GM12878 (cell line): ENCODE measurements at regions not wholly inside any gene's neighbourhood (a gene's known extent, or its start where the extent isn't known, plus 50 kb on each side); places are given as distances from the start of the nearest gene placed in this dataset.

Source experiments
- ATAC-seq: fragments of 200-7000 bp; cut with Tn5 transposase; 3 replicates; pipeline ENCODE4 v1.9.1; 2020; ENCODE audit warnings: mild to moderate bottlenecking, moderate library complexity
- BruUV-seq: library from RNA; stranded (reverse); fragments of 400-500 nt; replicated peaks from 2 replicates; lab custom pipeline; 2021; lab: Mats Ljungman, UMichigan
- CTCF ChIA-PET: fragments of 300-600 bp; sonication (Branson Sonifier 250); formaldehyde crosslinking; extraction: SDS; loops from one replicate; lab custom pipeline; 2021; ENCODE audit warnings: inconsistent platforms; lab: Yijun Ruan, JAX
- POLR2A ChIA-PET: fragments of 350-600 bp; formaldehyde crosslinking; extraction: SDS; loops from one replicate; lab custom pipeline; 2021; ENCODE audit warnings: inconsistent platforms; lab: Charles Lee
- RAD21 ChIA-PET: fragments of 300-600 bp; sonication (Branson Sonifier 250); formaldehyde crosslinking; loops from one replicate; lab custom pipeline; 2023; ENCODE audit warnings: antibody characterized with exemption; ENCODE audit not compliant: unreplicated experiment; lab: Charles Lee
- SMC1A ChIA-PET: fragments of 300-600 bp; sonication (Branson Sonifier 250); formaldehyde crosslinking; loops from one replicate; lab custom pipeline; 2023; ENCODE audit not compliant: unreplicated experiment, uncharacterized antibody; lab: Charles Lee
- DNase-seq: peaks from one replicate; pipeline ENCODE4 v3.0.0-alpha.2; 2011; ENCODE audit warnings: low read depth, low spot score
- FAIRE-seq: peaks from 3 replicates; lab custom pipeline; 2011; peaks lifted over from hg19 to GRCh38; lab: Jason Lieb, UNC
- H2AFZ ChIP-seq: 2 replicates; pipeline ENCODE4 v1.6.0; 2011; ENCODE audit warnings: low read depth, low read length, control low read depth; ENCODE audit not compliant: control insufficient read depth
- H3K27ac ChIP-seq: 2 replicates; pipeline ENCODE4 v1.5.1; 2011; ENCODE audit warnings: control low read depth; ENCODE audit not compliant: control insufficient read depth, insufficient read depth
- H3K27me3 ChIP-seq, 2 experiments: replicated peaks in 1 of 2; 2 replicates each; pipeline versions ENCODE4 v1.6.0 to v1.6.1; 2011; ENCODE audit warnings: low read length in 1 of 2; ENCODE audit not compliant: control insufficient read depth in 2 of 2, insufficient read depth in 2 of 2
- H3K36me3 ChIP-seq, 2 experiments: 2 replicates each; pipeline ENCODE4 v1.5.1; 2011; ENCODE audit warnings: low read length in 1 of 2; ENCODE audit not compliant: control insufficient read depth in 2 of 2, insufficient read depth in 2 of 2
- H3K4me1 ChIP-seq: 2 replicates; pipeline ENCODE4 v1.6.1; 2011; ENCODE audit warnings: mild to moderate bottlenecking, low read length, moderate library complexity, mixed read lengths; ENCODE audit not compliant: control insufficient read depth, insufficient read depth
- H3K4me2 ChIP-seq: 2 replicates; pipeline ENCODE4 v1.6.0; 2011; ENCODE audit warnings: control low read depth; ENCODE audit not compliant: control insufficient read depth, insufficient read depth
- H3K4me3 ChIP-seq: fragments of 200-600 bp; sonication (generic); 2 replicates; pipeline ENCODE4 v1.5.1; 2016
- H3K79me2 ChIP-seq: 2 replicates; pipeline ENCODE4 v1.6.0; 2011; ENCODE audit warnings: low read length; ENCODE audit not compliant: control insufficient read depth, insufficient read depth
- H3K9ac ChIP-seq: 2 replicates; pipeline ENCODE4 v1.8.0; 2011; ENCODE audit warnings: low read length, control low read depth, mixed read lengths; ENCODE audit not compliant: control insufficient read depth, insufficient read depth
- H3K9me3 ChIP-seq: replicated peaks from 3 replicates; pipeline ENCODE4 v1.5.1; 2011; ENCODE audit warnings: mild to moderate bottlenecking, low read length; ENCODE audit not compliant: control insufficient read depth, insufficient read depth
- H4K20me1 ChIP-seq: 2 replicates; pipeline ENCODE4 v1.6.0; 2011; ENCODE audit not compliant: control insufficient read depth, insufficient read depth
- CBX3 ChIP-seq: fragments of 200-600 bp; sonication (generic); IDR thresholded peaks from 2 replicates; pipeline ENCODE4 v1.6.1; 2016; ENCODE audit warnings: low read depth, borderline replicate concordance
- CTCF ChIP-seq, 3 experiments: IDR thresholded peaks in 2 of 3; conservative IDR thresholded peaks in 1 of 3; 2 replicates each; pipeline ENCODE4 v1.5.1; 2011; ENCODE audit warnings: low read depth in 3 of 3, low read length in 3 of 3, mild to moderate bottlenecking in 3 of 3, control low read depth in 2 of 3, moderate library complexity in 2 of 3, inconsistent platforms in 1 of 3, mixed read lengths in 1 of 3; ENCODE audit not compliant: control insufficient read depth in 2 of 3, insufficient read depth in 1 of 3; ENCODE audit errors: extremely low read depth in 1 of 3
- MEF2A ChIP-seq: IDR thresholded peaks from 2 replicates; pipeline ENCODE4 v1.6.1; 2011; ENCODE audit warnings: low read depth, mild to moderate bottlenecking, low read length, moderate library complexity; ENCODE audit not compliant: insufficient read depth
- RAD21 ChIP-seq: IDR thresholded peaks from 2 replicates; pipeline ENCODE4 v1.6.1; 2011; ENCODE audit warnings: mild to moderate bottlenecking, low read depth, low read length, moderate library complexity; ENCODE audit not compliant: insufficient read depth
- WRNIP1 ChIP-seq: IDR thresholded peaks from 2 replicates; pipeline ENCODE4 v1.6.1; 2011; ENCODE audit warnings: low read depth, low read length, improper control_type of control experiment, borderline replicate concordance
- WGBS: methylation state at CpG from one replicate; pipeline ENCODE4 v1.1.6; 2016; ENCODE audit warnings: low lambda C conversion rate; ENCODE audit not compliant: insufficient replicate concordance, insufficient coverage; ENCODE audit errors: missing lambda C conversion rate; 5-methylcytosine and 5-hydroxymethylcytosine counted together
- in situ Hi-C: fragments of 300-500 bp; cut with MboI; formaldehyde crosslinking; loops from 9 replicates; pipeline ENCODE4 v1.14.3; 2018; ENCODE audit warnings: mixed read lengths
- intact Hi-C: fragments of 100-400 bp; cut with micrococcal nuclease; formaldehyde crosslinking; loops from one replicate; pipeline ENCODE4 v1.14.2; 2022; ENCODE audit not compliant: unreplicated experiment

- H3K79me2 ChIP-seq: peaks cover 2% of the 10 kb centered on the region
- in situ Hi-C loops: no loop called here
- H3K9me3 ChIP-seq: peaks cover 8% of the 10 kb centered on the region; the same call in 2 of the 3 replicates
- ATAC-seq (no peak), FAIRE-seq (no peak)
- H2AFZ ChIP-seq: no peak overlapping the region
- BruUV-seq: no TSS peak
- TF ChIP-seq CTCF (IDR thresholded peaks at IDR 0.05 in 2 of 3, conservative IDR thresholded peaks at IDR 0.05 in 1 of 3; ENCODE audit: control insufficient read depth in 2 of 3, extremely low read depth in 1 of 3, insufficient read depth in 1 of 3, low read depth in 3 of 3, low read length in 3 of 3) (0 out of 6 replicates have a peak, but pooled peaks of 1 of the 3 experiments have one; percentile 12), MEF2A (no peak), WRNIP1 (no peak), CBX3 (no peak), RAD21 (no peak)
- TF ChIP-seq, all 136 proteins: peak for 1
- Histone ChIP-seq H3K27ac (no peak overlapping the region), H3K27me3 (no peaks in the 10 kb centered on the region), H3K4me2 (no peak overlapping the region), H3K9ac (no peak overlapping the region), H4K20me1 (no peaks in the 10 kb centered on the region), H3K36me3 (no peaks in the 10 kb centered on the region), H3K4me1 (peaks cover 18% of the 10 kb centered on the region), H3K4me3 (no peak overlapping the region)
- intact Hi-C loops: no loop called here
- DNase-seq: no peak
- ChIA-PET RAD21 (interaction anchor here (1.8 kb wide), 1 partner anchor 22 kb away, joined by 5 read pairs; no protein-coding TSS in a partner anchor), POLR2A (no interaction called here), SMC1A (interaction anchor here (0.9 to 1.7 kb wide), 5 partner anchors 9 to 253 kb away, joined by 3 to 6 read pairs (median 4); no protein-coding TSS in a partner anchor), CTCF (interaction anchor here (1.0 to 1.9 kb wide), 3 partner anchors 9 to 39 kb away, joined by 5 to 8 read pairs (median 5); no protein-coding TSS in a partner anchor)
- WGBS: 83% methylated on average over 10 of the region's 10 CpGs
Measured at GRCh38 chr10:30709229-30709628, 79.7 kb upstream of the LYZL2 start.
